ENCODE measurements at regions not wholly inside any gene's neighbourhood (a gene's known extent, or its start where the extent isn't known, plus 50 kb on each side); places are given as distances from the start of the nearest gene placed in this dataset.

GRCh38 chr1:9482403-9482802 is 56.9 kb upstream of the SLC25A33 start:
- in situ Hi-C loops (cut with HindIII; ENCODE audit: low pct_unique_long_range_greater_than_20kb, low sequenced_read_pairs), result no loop called here

GRCh38 chr1:9482816-9483572 is 56.3 kb upstream of the SLC25A33 start:
- DNase-seq (ENCODE audit: low read depth, low spot score), result no peak
- in situ Hi-C loops (cut with HindIII; ENCODE audit: low pct_unique_long_range_greater_than_20kb, low sequenced_read_pairs), result no loop called here

More at GRCh38 chr1:9482403-9482802, 56.9 kb upstream of the SLC25A33 start:
- no peak for DNase-seq (ENCODE audit: low read depth, low spot score)

- in situ Hi-C loops (cut with HindIII; ENCODE audit: low pct_unique_long_range_greater_than_20kb, low sequenced_read_pairs), result no loop called here
- no peak for DNase-seq (ENCODE audit: low read depth, low spot score)
These were observed 52.7 kb upstream of the SLC25A33 start for GRCh38 chr1:9486466-9487140.

Small RNA genes in the stretch of these regions (small RNA-seq; reads per million reads assigned to genes)
- gene RNA5SP40, result 0 reads per million in 2 experiments

Data from SK-MEL-5 (cell line).